Trophoblast cell (in vitro differentiated cells and primary cell): ENCODE measurements at regions not wholly inside any gene's neighbourhood (a gene's known extent, or its start where the extent isn't known, plus 50 kb on each side); places are given as distances from the start of the nearest gene placed in this dataset.
"Not testable (repeated sequence)": the region's sequence is repeated elsewhere in the genome, so short reads cannot be mapped to it uniquely, and the experiment has no call there.

Experiments
- DNase-seq, 2 donors: peaks; one replicate each; pipeline ENCODE4 v3.0.0-alpha.2; 2016
- H2AFZ ChIP-seq: 2 replicates; pipeline ENCODE4 v1.6.1; 2013; ENCODE audit warnings: low read length, moderate library complexity, mild to moderate bottlenecking; ENCODE audit not compliant: insufficient read depth, poor library complexity
- H2AK5ac ChIP-seq: 2 replicates; pipeline ENCODE4 v1.6.1; 2013; ENCODE audit warnings: mild to moderate bottlenecking, low read length
- H2BK120ac ChIP-seq: 2 replicates; pipeline ENCODE4 v1.6.1; 2013; ENCODE audit warnings: low read length, mild to moderate bottlenecking, moderate library complexity; ENCODE audit not compliant: insufficient read depth, poor library complexity
- H2BK12ac ChIP-seq: 2 replicates; pipeline ENCODE4 v1.6.1; 2013; ENCODE audit warnings: mild to moderate bottlenecking, low read length, moderate library complexity
- H2BK5ac ChIP-seq: 2 replicates; pipeline ENCODE4 v1.6.1; 2013; ENCODE audit warnings: low read length, low read depth, moderate library complexity, mild to moderate bottlenecking; ENCODE audit not compliant: poor library complexity
- H3K14ac ChIP-seq: 2 replicates; pipeline ENCODE4 v1.6.1; 2013; ENCODE audit warnings: mild to moderate bottlenecking, low read length
- H3K18ac ChIP-seq: 2 replicates; pipeline ENCODE4 v1.6.1; 2013; ENCODE audit warnings: mild to moderate bottlenecking, low read length
- H3K23ac ChIP-seq: 2 replicates; pipeline ENCODE4 v1.6.1; 2013; ENCODE audit warnings: low read length
- H3K27ac ChIP-seq: 2 replicates; pipeline ENCODE4 v1.5.1; 2013; ENCODE audit warnings: low read depth, mild to moderate bottlenecking, inconsistent platforms, low read length, moderate library complexity
- H3K27me3 ChIP-seq: 2 replicates; pipeline ENCODE4 v1.6.1; 2013; ENCODE audit warnings: inconsistent platforms, mild to moderate bottlenecking, low read length, moderate library complexity; ENCODE audit not compliant: insufficient read depth
- H3K36me3 ChIP-seq, 2 experiments: 1 replicate in 1 of 2; 2 replicates in 1 of 2; pipeline ENCODE4 v1.6.1; 2013; ENCODE audit warnings: low read length in 2 of 2, mild to moderate bottlenecking in 2 of 2, moderate library complexity in 1 of 2; ENCODE audit not compliant: insufficient read depth in 2 of 2, control insufficient read depth in 1 of 2
- H3K4ac ChIP-seq: 2 replicates; pipeline ENCODE4 v1.6.1; 2013; ENCODE audit warnings: low read depth, mild to moderate bottlenecking, low read length, moderate library complexity
- H3K4me1 ChIP-seq, 2 experiments: 1 replicate in 1 of 2; 2 replicates in 1 of 2; pipeline ENCODE4 v1.6.1; 2013; ENCODE audit warnings: low read length in 2 of 2, mild to moderate bottlenecking in 2 of 2, moderate library complexity in 1 of 2; ENCODE audit not compliant: insufficient read depth in 2 of 2, control insufficient read depth in 1 of 2
- H3K4me2 ChIP-seq: 2 replicates; pipeline ENCODE4 v1.6.1; 2013; ENCODE audit warnings: inconsistent platforms, mild to moderate bottlenecking, low read length, moderate library complexity
- H3K4me3 ChIP-seq: 2 replicates; pipeline ENCODE4 v1.5.1; 2013; ENCODE audit warnings: mild to moderate bottlenecking, low read depth, low read length, inconsistent platforms
- H3K79me1 ChIP-seq: one replicate; pipeline ENCODE4 v1.6.1; 2013; ENCODE audit warnings: low read length
- H3K79me2 ChIP-seq: 2 replicates; pipeline ENCODE4 v1.6.1; 2013; ENCODE audit warnings: low read length, mild to moderate bottlenecking; ENCODE audit not compliant: control insufficient read depth, insufficient read depth, poor library complexity
- H3K9ac ChIP-seq: 2 replicates; pipeline ENCODE4 v1.6.1; 2013; ENCODE audit warnings: mild to moderate bottlenecking, low read length
- H3K9me3 ChIP-seq: 2 replicates; pipeline ENCODE4 v1.6.1; 2013; ENCODE audit warnings: low read depth, mild to moderate bottlenecking, control low read depth, inconsistent platforms, low read length; ENCODE audit not compliant: insufficient read depth
- H4K12ac ChIP-seq: 2 replicates; pipeline ENCODE4 v1.6.1; 2013; ENCODE audit warnings: low read depth, mild to moderate bottlenecking, low read length, moderate library complexity
- H4K8ac ChIP-seq: 2 replicates; pipeline ENCODE4 v1.6.1; 2013; ENCODE audit warnings: low read depth, mild to moderate bottlenecking, low read length, moderate library complexity
- H4K91ac ChIP-seq: one replicate; pipeline ENCODE4 v1.6.1; 2013; ENCODE audit warnings: low read depth, mild to moderate bottlenecking, low read length, moderate library complexity
- WGBS: extraction: QIAGEN DNeasy Blood & Tissue Kit; methylation state at CpG from one replicate; pipeline ENCODE4 v1.1.7; 2013; ENCODE audit warnings: missing lambda C conversion rate; ENCODE audit not compliant: insufficient read length, insufficient coverage; ENCODE audit errors: extremely low coverage; 5-methylcytosine and 5-hydroxymethylcytosine counted together

- Histone ChIP-seq H3K79me2 (no peaks in the 10 kb centered on the region), H3K36me3 (no peaks in the 10 kb centered on the region), H2BK5ac (no peak overlapping the region), H3K9me3 (no peaks in the 10 kb centered on the region), H3K4me3 (no peak overlapping the region), H3K23ac (no peak overlapping the region), H3K14ac (no peak overlapping the region), H2AK5ac (no peak overlapping the region), H2BK12ac (no peak overlapping the region), H3K4me1 (no peaks in the 10 kb centered on the region), H2BK120ac (no peak overlapping the region), H4K8ac (no peak overlapping the region), H3K18ac (no peak overlapping the region), H3K4ac (no peak overlapping the region), H3K9ac (no peak overlapping the region), H4K12ac (no peak overlapping the region), H3K27me3 (no peaks in the 10 kb centered on the region), H4K91ac (no peak overlapping the region), H2AFZ (no peak overlapping the region), H3K27ac (no peak overlapping the region), H3K79me1 (no peaks in the 10 kb centered on the region), H3K4me2 (no peak overlapping the region)
- WGBS = no CpG with 5 or more reads among the region's 9 CpGs
- DNase-seq = no peak
Measured at GRCh38 chr2:12560618-12561017, 156.1 kb upstream of the TRIB2 start.

- Histone ChIP-seq H3K23ac (no peak overlapping the region), H3K14ac (no peak overlapping the region), H3K9me3 (no peaks in the 10 kb centered on the region), H2BK5ac (no peak overlapping the region), H3K79me1 (no peaks in the 10 kb centered on the region), H2AFZ (no peak overlapping the region), H3K79me2 (no peaks in the 10 kb centered on the region), H3K27me3 (no peaks in the 10 kb centered on the region), H4K8ac (no peak overlapping the region), H3K4ac (no peak overlapping the region), H3K18ac (no peak overlapping the region), H3K9ac (no peak overlapping the region), H4K91ac (no peak overlapping the region), H4K12ac (no peak overlapping the region), H3K4me1 (no peaks in the 10 kb centered on the region), H2AK5ac (no peak overlapping the region), H2BK12ac (no peak overlapping the region), H3K36me3 (no peaks in the 10 kb centered on the region), H3K4me2 (no peak overlapping the region), H2BK120ac (no peak overlapping the region), H3K27ac (no peak overlapping the region), H3K4me3 (no peak overlapping the region)
- no CpG with 5 or more reads among the region's 3 CpGs for WGBS
- no peak for DNase-seq
Measured at GRCh38 chr2:12567411-12567810, 149.3 kb upstream of the TRIB2 start.

- not testable (repeated sequence) for H3K27me3 ChIP-seq, H2BK120ac ChIP-seq, H3K36me3 ChIP-seq, DNase-seq, H4K8ac ChIP-seq, H3K18ac ChIP-seq, H3K4ac ChIP-seq, H3K4me2 ChIP-seq, H3K14ac ChIP-seq, H3K9me3 ChIP-seq, H3K4me3 ChIP-seq, H3K9ac ChIP-seq, H2BK12ac ChIP-seq, H3K23ac ChIP-seq, H4K91ac ChIP-seq, H3K79me2 ChIP-seq, H2AK5ac ChIP-seq, H3K4me1 ChIP-seq, H3K27ac ChIP-seq, H4K12ac ChIP-seq, H3K79me1 ChIP-seq, H2AFZ ChIP-seq, H2BK5ac ChIP-seq
- WGBS = no CpG with 5 or more reads among the region's 7 CpGs
Measured at GRCh38 chr2:12569510-12569909, 147.2 kb upstream of the TRIB2 start.

GRCh38 chr2:12569929-12570328 is 146.8 kb upstream of the TRIB2 start:
- not testable (repeated sequence) for H3K4ac ChIP-seq, DNase-seq, H3K23ac ChIP-seq, H4K91ac ChIP-seq, H3K9me3 ChIP-seq, H3K14ac ChIP-seq, H3K18ac ChIP-seq, H4K12ac ChIP-seq, H3K4me3 ChIP-seq, H2BK12ac ChIP-seq, H2BK5ac ChIP-seq, H3K4me2 ChIP-seq, H3K36me3 ChIP-seq, H2AK5ac ChIP-seq, H4K8ac ChIP-seq, H3K79me2 ChIP-seq, H3K79me1 ChIP-seq, H3K4me1 ChIP-seq, H2BK120ac ChIP-seq, H2AFZ ChIP-seq, H3K9ac ChIP-seq, H3K27ac ChIP-seq, H3K27me3 ChIP-seq
- WGBS = no CpG with 5 or more reads among the region's 8 CpGs

GRCh38 chr2:12577091-12577490 is 139.6 kb upstream of the TRIB2 start:
- no peak overlapping the region for H2BK120ac ChIP-seq
- no peak overlapping the region for H2BK12ac ChIP-seq
- H3K4me1 ChIP-seq = no peaks in the 10 kb centered on the region
- H4K8ac ChIP-seq = no peak overlapping the region
- H3K4me2 ChIP-seq = no peak overlapping the region
- H4K91ac ChIP-seq = no peak overlapping the region
- H2BK5ac ChIP-seq = no peak overlapping the region
- no peak overlapping the region for H3K4ac ChIP-seq
- H3K27me3 ChIP-seq = no peaks in the 10 kb centered on the region
- no peak overlapping the region for H3K27ac ChIP-seq
- H3K23ac ChIP-seq = no peak overlapping the region
- H3K9ac ChIP-seq = no peak overlapping the region
- no peaks in the 10 kb centered on the region for H3K79me2 ChIP-seq
- H3K79me1 ChIP-seq = no peaks in the 10 kb centered on the region
- no peaks in the 10 kb centered on the region for H3K9me3 ChIP-seq
- no peak overlapping the region for H3K18ac ChIP-seq
- H4K12ac ChIP-seq = no peak overlapping the region
- H2AFZ ChIP-seq = no peak overlapping the region
- H2AK5ac ChIP-seq = no peak overlapping the region
- no peak for DNase-seq
- no peaks in the 10 kb centered on the region for H3K36me3 ChIP-seq
- H3K4me3 ChIP-seq = no peak overlapping the region
- no peak overlapping the region for H3K14ac ChIP-seq
